Heart left ventricle (tissue), 13 donors: ENCODE measurements at regions not wholly inside any gene's neighbourhood (a gene's known extent, or its start where the extent isn't known, plus 50 kb on each side); places are given as distances from the start of the nearest gene placed in this dataset.

Source experiments
- POLR2A ChIP-seq, 2 donors: fragments of 450-650 bp; IDR thresholded peaks; one replicate each; pipeline ENCODE4 v1.6.1; 2017; ENCODE audit warnings: antibody characterized with exemption in 2 of 2, mild to moderate bottlenecking in 2 of 2, moderate library complexity in 2 of 2
- TF ChIP-seq, protein P1 (sequence below), 12 donors: fragments of 200-600 bp; sonication (generic) in 4 of 12; IDR thresholded peaks; one replicate each; pipeline versions ENCODE4 v1.5.0 to v1.8.0; 2018 to 2022; ENCODE audit warnings: antibody characterized with exemption in 12 of 12, mild to moderate bottlenecking in 5 of 12
- donor health status: ischemic (EF 13 %, LVEDD 7.1; RV severe dilation, severe dysfunction).
- donor health status: DM: no; HTN: yes; CAD: no.
- donor health status: DM: no; HTN: no; CAD: no.
- donor health status: ischemic (EF 25% LVEDD 6.9; RV normal size, moderate dysfunction).
- donor health status: ischemic (EF 25% LVEDD 5.7; RV mildly dilated, moderate dysfunction).
- donor health status: ischemic (EF 35%, LVEDD 5.7; RV mildly dilated, moderate dysfunction).
- donor health status: nonischemic (EF 11% LVEDD 7.7; RV severe dilation, severe dysfunction).
- donor health status: DM: yes; HTN: yes; CAD: no.
- donor health status: PGD.
- donor health status: ischemic (EF 29% LVEDD 5.4; RV normal size, mild dysfunction).
- donor health status: nonischemic (EF 23%, LVEDD 6.1; RV moderate dilation, normal function).

DNA sequence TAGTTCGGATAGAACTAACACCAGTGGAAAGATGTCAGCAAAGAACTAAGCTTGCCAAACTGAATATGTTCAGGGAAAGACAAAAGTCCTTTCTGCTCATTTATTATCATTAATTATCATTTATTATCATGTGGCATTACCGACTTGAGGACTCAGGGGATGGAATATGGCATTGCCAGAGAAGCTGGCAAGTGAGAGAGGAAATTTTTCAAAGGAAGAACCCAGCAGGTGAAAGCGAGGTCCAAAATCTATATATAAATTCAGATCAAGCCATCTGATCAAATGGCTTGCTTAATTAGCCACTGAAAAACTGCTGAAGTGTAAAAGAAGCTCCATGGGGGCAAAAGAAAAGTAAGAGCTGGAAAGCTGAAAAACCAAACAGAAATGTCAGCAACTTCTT, 1049.6 kb upstream of the SEMA6A start:
- TF ChIP-seq, protein P1, sequence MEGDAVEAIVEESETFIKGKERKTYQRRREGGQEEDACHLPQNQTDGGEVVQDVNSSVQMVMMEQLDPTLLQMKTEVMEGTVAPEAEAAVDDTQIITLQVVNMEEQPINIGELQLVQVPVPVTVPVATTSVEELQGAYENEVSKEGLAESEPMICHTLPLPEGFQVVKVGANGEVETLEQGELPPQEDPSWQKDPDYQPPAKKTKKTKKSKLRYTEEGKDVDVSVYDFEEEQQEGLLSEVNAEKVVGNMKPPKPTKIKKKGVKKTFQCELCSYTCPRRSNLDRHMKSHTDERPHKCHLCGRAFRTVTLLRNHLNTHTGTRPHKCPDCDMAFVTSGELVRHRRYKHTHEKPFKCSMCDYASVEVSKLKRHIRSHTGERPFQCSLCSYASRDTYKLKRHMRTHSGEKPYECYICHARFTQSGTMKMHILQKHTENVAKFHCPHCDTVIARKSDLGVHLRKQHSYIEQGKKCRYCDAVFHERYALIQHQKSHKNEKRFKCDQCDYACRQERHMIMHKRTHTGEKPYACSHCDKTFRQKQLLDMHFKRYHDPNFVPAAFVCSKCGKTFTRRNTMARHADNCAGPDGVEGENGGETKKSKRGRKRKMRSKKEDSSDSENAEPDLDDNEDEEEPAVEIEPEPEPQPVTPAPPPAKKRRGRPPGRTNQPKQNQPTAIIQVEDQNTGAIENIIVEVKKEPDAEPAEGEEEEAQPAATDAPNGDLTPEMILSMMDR (IDR thresholded peaks at IDR 0.05): no peak
- no peak for TF ChIP-seq POLR2A (IDR thresholded peaks at IDR 0.05)
